IMR-90 (cell line): ENCODE measurements at regions not wholly inside any gene's neighbourhood (a gene's known extent, or its start where the extent isn't known, plus 50 kb on each side); places are given as distances from the start of the nearest gene placed in this dataset.
"Not testable (repeated sequence)": the region's sequence is repeated elsewhere in the genome, so short reads cannot be mapped to it uniquely, and the experiment has no call there.

Experiments used
- ATAC-seq: fragments of 200-7000 bp; cut with Tn5 transposase; 2 replicates; pipeline ENCODE4 v1.9.1; 2020; ENCODE audit warnings: low read depth, mild to moderate bottlenecking, moderate library complexity
- BruUV-seq: library from RNA; stranded (reverse); fragments of 400-500 nt; replicated peaks from 2 replicates; lab custom pipeline; 2021; lab: Mats Ljungman, UMichigan
- CTCF ChIA-PET: fragments of 300-600 bp; formaldehyde crosslinking; extraction: SDS; loops from one replicate; lab custom pipeline; 2021; ENCODE audit warnings: antibody characterized with exemption; lab: Yijun Ruan, JAX
- POLR2A ChIA-PET: fragments of 300-600 bp; sonication (Branson Sonifier 250); formaldehyde crosslinking; loops from one replicate; lab custom pipeline; 2022; ENCODE audit warnings: antibody characterized with exemption; ENCODE audit not compliant: unreplicated experiment; lab: Charles Lee
- DNase-seq: peaks from one replicate; pipeline ENCODE4 v3.0.0; 2013
- H2AFZ ChIP-seq: replicated peaks from 2 replicates; pipeline ENCODE3; 2013; ENCODE audit warnings: low read length, mild to moderate bottlenecking; ENCODE audit not compliant: poor library complexity
- H2AK5ac ChIP-seq: 2 replicates; pipeline ENCODE4 v1.6.1; 2013; ENCODE audit warnings: low read depth, low read length, inconsistent platforms
- H2AK9ac ChIP-seq: replicated peaks from 2 replicates; pipeline ENCODE3; 2013; ENCODE audit warnings: mild to moderate bottlenecking, low read depth, low read length, moderate library complexity; ENCODE audit not compliant: poor library complexity
- H2BK120ac ChIP-seq: 2 replicates; pipeline ENCODE4 v1.6.1; 2013; ENCODE audit warnings: low read depth, low read length, inconsistent platforms
- H2BK15ac ChIP-seq: 3 replicates; pipeline ENCODE4 v1.6.1; 2013; ENCODE audit warnings: low read depth, low read length, inconsistent platforms
- H2BK20ac ChIP-seq: 2 replicates; pipeline ENCODE4 v1.6.1; 2013; ENCODE audit warnings: low read depth, mild to moderate bottlenecking, inconsistent platforms, low read length, moderate library complexity
- H2BK5ac ChIP-seq: 2 replicates; pipeline ENCODE4 v1.6.1; 2013; ENCODE audit warnings: mild to moderate bottlenecking, low read depth, low read length, inconsistent platforms; ENCODE audit not compliant: poor library complexity, severe bottlenecking
- H3K14ac ChIP-seq: replicated peaks from 2 replicates; pipeline ENCODE4 v1.6.1; 2013; ENCODE audit warnings: low read depth, low read length, inconsistent platforms
- H3K18ac ChIP-seq: 2 replicates; pipeline ENCODE4 v1.6.1; 2013; ENCODE audit warnings: low read depth, low read length, control low read depth
- H3K23ac ChIP-seq: 2 replicates; pipeline ENCODE4 v1.6.1; 2013; ENCODE audit warnings: low read depth, low read length, inconsistent platforms
- H3K27ac ChIP-seq: 2 replicates; pipeline ENCODE4 v1.5.1; 2013; ENCODE audit warnings: mild to moderate bottlenecking, control low read depth, low read length; ENCODE audit not compliant: insufficient read depth
- H3K27me3 ChIP-seq: 2 replicates; pipeline ENCODE4 v1.6.1; 2013; ENCODE audit warnings: low read length; ENCODE audit not compliant: control insufficient read depth, insufficient read depth
- H3K36me3 ChIP-seq: 2 replicates; pipeline ENCODE4 v1.6.1; 2013; ENCODE audit warnings: low read length, mixed read lengths; ENCODE audit not compliant: control insufficient read depth, insufficient read depth
- H3K4ac ChIP-seq: 2 replicates; pipeline ENCODE4 v1.6.1; 2013; ENCODE audit warnings: low read depth, low read length, inconsistent platforms
- H3K4me1 ChIP-seq: 2 replicates; pipeline ENCODE4 v1.6.1; 2013; ENCODE audit warnings: low read length, mixed read lengths; ENCODE audit not compliant: control insufficient read depth, insufficient read depth
- H3K4me2 ChIP-seq: 2 replicates; pipeline ENCODE4 v1.6.1; 2013; ENCODE audit warnings: low read depth, mild to moderate bottlenecking, control low read depth, low read length, moderate library complexity
- H3K4me3 ChIP-seq: 2 replicates; pipeline ENCODE4 v1.5.1; 2013; ENCODE audit warnings: low read depth, mild to moderate bottlenecking, control low read depth, low read length, moderate library complexity; ENCODE audit not compliant: insufficient read depth
- H3K56ac ChIP-seq: 2 replicates; pipeline ENCODE4 v1.6.1; 2013; ENCODE audit warnings: low read length, inconsistent platforms; ENCODE audit not compliant: insufficient read depth; ENCODE audit errors: extremely low read depth
- H3K79me1 ChIP-seq, 2 experiments: 2 replicates each; pipeline ENCODE4 v1.6.1; 2013; ENCODE audit warnings: low read length in 2 of 2, inconsistent platforms in 1 of 2, low read depth in 1 of 2
- H3K9ac ChIP-seq: 2 replicates; pipeline ENCODE4 v1.6.1; 2013; ENCODE audit warnings: low read depth, low read length, control low read depth
- H3K9me1 ChIP-seq: 2 replicates; pipeline ENCODE4 v1.6.1; 2013; ENCODE audit warnings: low read length, inconsistent platforms; ENCODE audit not compliant: insufficient read depth
- H3K9me3 ChIP-seq: 2 replicates; pipeline ENCODE4 v1.6.1; 2013; ENCODE audit warnings: low read length; ENCODE audit not compliant: control insufficient read depth, insufficient read depth
- H4K20me1 ChIP-seq: 2 replicates; pipeline ENCODE4 v1.6.1; 2013; ENCODE audit warnings: low read length, inconsistent platforms; ENCODE audit not compliant: insufficient read depth
- H4K5ac ChIP-seq: 2 replicates; pipeline ENCODE4 v1.6.1; 2013; ENCODE audit warnings: mild to moderate bottlenecking, low read depth, low read length, control low read depth
- H4K8ac ChIP-seq, 2 experiments: 2 replicates each; pipeline ENCODE4 v1.6.1; 2013; ENCODE audit warnings: low read depth in 2 of 2, low read length in 2 of 2, control low read depth in 1 of 2, inconsistent platforms in 1 of 2
- H4K91ac ChIP-seq: 2 replicates; pipeline ENCODE4 v1.6.1; 2013; ENCODE audit warnings: low read depth, low read length, inconsistent platforms; ENCODE audit not compliant: insufficient read depth
- MAZ ChIP-seq: IDR thresholded peaks from 2 replicates; pipeline ENCODE4 v1.6.1; 2012; ENCODE audit warnings: low read depth, mild to moderate bottlenecking, low read length, improper control_type of control experiment, moderate library complexity, borderline replicate concordance
- WGBS, 2 experiments: methylation state at CpG; one replicate each; pipeline versions ENCODE4 v1.1.5 to v1.1.7; 2013; ENCODE audit warnings: missing lambda C conversion rate in 2 of 2; ENCODE audit not compliant: insufficient read length in 1 of 2; ENCODE audit errors: extremely low coverage in 2 of 2; 5-methylcytosine and 5-hydroxymethylcytosine counted together
- dilution Hi-C: fragments of 300-500 bp; cut with HindIII; formaldehyde crosslinking; loops from one replicate; pipeline ENCODE4 v1.14.3; 2018; ENCODE audit warnings: low sequenced_read_pairs; ENCODE audit not compliant: unreplicated experiment
- in situ Hi-C: fragments of 300-500 bp; cut with MboI; formaldehyde crosslinking; loops from 3 replicates; pipeline ENCODE4 v1.14.3; 2019; ENCODE audit warnings: low sequenced_read_pairs, inconsistent platforms, mixed read lengths
- intact Hi-C: fragments of 100-400 bp; cut with micrococcal nuclease; formaldehyde crosslinking; loops from 2 replicates; pipeline ENCODE4 v1.10.0; 2022

DNA sequence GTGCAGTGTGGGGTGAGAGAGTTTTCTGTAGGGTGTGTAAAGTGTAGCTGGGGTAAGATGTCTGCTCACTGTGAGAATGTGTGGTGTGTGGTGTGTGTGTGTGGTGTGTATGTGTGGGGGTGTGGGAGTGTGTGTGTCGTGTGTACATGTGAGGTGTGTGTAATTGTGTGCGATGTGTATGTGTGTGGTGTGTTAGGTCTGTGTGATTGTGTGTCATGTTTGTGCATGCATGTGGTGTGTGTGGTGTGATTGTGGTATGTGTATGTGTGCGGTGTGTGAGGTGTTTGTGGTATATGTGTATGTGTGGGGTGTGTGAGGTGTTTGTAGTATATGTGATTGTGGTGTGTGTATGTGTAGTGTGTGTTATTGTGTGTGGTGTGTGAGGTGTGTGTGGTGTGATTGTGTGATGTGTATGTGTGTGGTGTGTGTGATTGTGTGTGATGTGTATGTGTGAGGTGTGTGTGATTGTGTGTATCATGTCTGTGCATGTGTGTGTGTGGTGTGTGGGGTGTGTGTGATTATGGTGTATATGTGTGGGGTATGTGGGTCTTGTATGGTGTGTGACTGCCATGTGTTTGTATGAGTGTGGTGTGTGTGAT lies 241.7 kb upstream of the HDAC4 start:
- peaks cover 26% of the 10 kb centered on the region for H3K9me3 ChIP-seq
- H4K5ac ChIP-seq, result no peak overlapping the region
- no peak overlapping the region for H2AK9ac ChIP-seq
- H3K79me1 ChIP-seq, result no peaks in the 10 kb centered on the region
- H2AK5ac ChIP-seq, result no peak overlapping the region
- no peaks in the 10 kb centered on the region for H3K36me3 ChIP-seq
- H4K8ac ChIP-seq, result no peak overlapping the region
- no peak overlapping the region for H4K91ac ChIP-seq
- H3K27ac ChIP-seq, result no peak overlapping the region
- H3K18ac ChIP-seq, result no peak overlapping the region
- TF ChIP-seq MAZ, result no peak
- H3K14ac ChIP-seq, result no peak overlapping the region
- H3K23ac ChIP-seq, result no peak overlapping the region
- 89 to 100% methylated on average over 2 of the region's 3 CpGs for WGBS, 2 experiments
- ChIA-PET POLR2A (no interaction called here), CTCF (no interaction called here)
- no TSS peak for BruUV-seq
- H3K4me2 ChIP-seq, result no peak overlapping the region
- H2AFZ ChIP-seq, result no peak overlapping the region
- H3K4ac ChIP-seq, result no peak overlapping the region
- no peak overlapping the region for H2BK120ac ChIP-seq
- no peaks in the 10 kb centered on the region for H3K27me3 ChIP-seq
- no peak overlapping the region for H3K56ac ChIP-seq
- in situ Hi-C loops (no loop called here), intact Hi-C loops (no loop called here), dilution Hi-C loops (no loop called here)
- no peaks in the 10 kb centered on the region for H3K4me1 ChIP-seq
- H3K9me1 ChIP-seq, result no peaks in the 10 kb centered on the region
- no peaks in the 10 kb centered on the region for H4K20me1 ChIP-seq
- no peak overlapping the region for H3K9ac ChIP-seq
- H3K4me3 ChIP-seq, result no peak overlapping the region
- H2BK15ac ChIP-seq, result no peak overlapping the region
- H2BK5ac ChIP-seq, result peak overlapping the region; percentile 90
- ATAC-seq (no peak), DNase-seq (no peak)
- no peak overlapping the region for H2BK20ac ChIP-seq

DNA sequence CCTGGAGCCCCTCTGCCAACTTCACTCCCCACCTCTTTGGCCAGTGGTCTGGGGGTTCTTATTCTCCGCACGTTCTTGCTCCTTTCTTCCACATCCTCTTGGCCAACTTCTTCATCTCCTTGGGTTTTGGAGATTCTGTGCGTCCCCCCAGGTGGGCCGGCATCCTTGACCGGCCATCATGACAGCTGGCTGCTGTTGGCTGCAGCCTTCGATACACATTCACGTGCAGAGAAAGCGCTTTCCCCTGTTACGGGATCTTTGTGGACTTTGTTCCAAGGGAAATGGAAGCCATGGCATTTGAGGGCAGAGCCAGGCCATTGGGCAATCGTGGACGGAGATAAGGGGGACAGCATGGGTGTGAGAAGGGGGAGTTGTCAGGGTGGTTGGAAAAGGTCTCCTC lies 241.1 kb upstream of the HDAC4 start:
- dilution Hi-C loops, result not testable (repeated sequence)

More for the DNA sequence above, 241.1 kb upstream of the HDAC4 start:
- H3K4me1 ChIP-seq, H2BK20ac ChIP-seq, DNase-seq, ATAC-seq, H2BK120ac ChIP-seq, POLR2A ChIA-PET, H4K5ac ChIP-seq, H2AFZ ChIP-seq, H3K9me1 ChIP-seq, H3K4ac ChIP-seq, H3K27ac ChIP-seq, H2BK5ac ChIP-seq, H3K36me3 ChIP-seq, H4K8ac ChIP-seq, in situ Hi-C loops, H3K18ac ChIP-seq, H4K20me1 ChIP-seq, H4K91ac ChIP-seq, H2AK9ac ChIP-seq, H3K79me1 ChIP-seq, H3K4me2 ChIP-seq, H3K9ac ChIP-seq, H3K27me3 ChIP-seq, H2AK5ac ChIP-seq, H2BK15ac ChIP-seq, intact Hi-C loops, H3K56ac ChIP-seq, H3K14ac ChIP-seq, BruUV-seq, H3K23ac ChIP-seq, CTCF ChIA-PET, H3K4me3 ChIP-seq: not testable (repeated sequence)
- H3K9me3 ChIP-seq, result peaks cover 28% of the 10 kb centered on the region
- WGBS, 2 experiments, result 90% methylated on average over 3 of the region's 11 CpGs; no CpG with 5 or more reads in 1 of the 2 experiments
